Astrocyte of the cerebellum (primary cell): ENCODE measurements at regions not wholly inside any gene's neighbourhood (a gene's known extent, or its start where the extent isn't known, plus 50 kb on each side); places are given as distances from the start of the nearest gene placed in this dataset.

Experiments
- DNase-seq: peaks from one replicate; pipeline ENCODE4 v3.0.0-alpha.2; 2011; ENCODE audit warnings: low read depth
- H3K4me3 ChIP-seq: 2 replicates; pipeline ENCODE4 v1.5.1; 2011; ENCODE audit warnings: mild to moderate bottlenecking, low read depth, low read length, moderate library complexity
- CTCF ChIP-seq: IDR thresholded peaks from 2 replicates; pipeline ENCODE4 v1.5.1; 2012; ENCODE audit warnings: low read length, low read depth, moderate library complexity, mild to moderate bottlenecking; ENCODE audit errors: missing control alignments
- in situ Hi-C: cut with HindIII; loops from 2 replicates; pipeline ENCODE4 v1.10.0; 2017; ENCODE audit warnings: low sequenced_read_pairs

GRCh38 chr11:33588056-33588455, 112.6 kb downstream of the C11orf91 start:
- no peak for TF ChIP-seq CTCF
- H3K4me3 ChIP-seq = no peak overlapping the region
- in situ Hi-C loops = no loop called here
- no peak for DNase-seq

DNA sequence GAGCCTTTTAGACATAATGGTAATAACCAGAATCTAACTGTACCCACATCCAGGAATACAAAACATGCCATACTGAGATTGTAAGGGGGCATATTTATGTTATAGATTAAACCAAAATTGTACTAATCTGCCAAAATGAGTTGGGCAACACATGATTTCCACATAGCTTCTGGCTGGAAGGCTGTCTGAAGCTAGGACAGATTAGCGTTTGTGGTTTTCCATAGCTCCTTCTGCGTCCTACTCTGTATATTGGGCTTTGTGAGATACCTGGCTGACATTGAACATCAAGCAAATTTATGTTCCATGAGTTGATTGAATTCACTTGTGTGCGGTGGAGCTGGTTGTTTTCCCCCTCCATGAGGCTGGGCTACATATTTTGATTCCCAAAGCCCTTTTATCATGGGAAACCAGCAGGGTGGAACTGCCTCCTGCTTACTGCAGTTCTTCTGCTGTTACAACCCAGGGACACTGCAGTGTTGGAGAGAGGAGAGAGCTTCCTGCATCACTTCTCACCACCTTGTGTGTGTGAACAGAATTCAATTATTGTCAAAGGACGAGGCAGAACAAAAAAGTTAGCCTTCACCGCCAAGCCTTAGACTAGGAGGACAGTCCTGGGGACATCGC, 114.9 kb downstream of the C11orf91 start:
- no peak overlapping the region for H3K4me3 ChIP-seq
- in situ Hi-C loops = no loop called here
- DNase-seq = no peak
- TF ChIP-seq CTCF = no peak

- H3K4me3 ChIP-seq = no peak overlapping the region
- DNase-seq = no peak
- in situ Hi-C loops = no loop called here
- no peak for TF ChIP-seq CTCF
These were observed 117.8 kb downstream of the C11orf91 start for GRCh38 chr11:33582636-33583325.

DNA sequence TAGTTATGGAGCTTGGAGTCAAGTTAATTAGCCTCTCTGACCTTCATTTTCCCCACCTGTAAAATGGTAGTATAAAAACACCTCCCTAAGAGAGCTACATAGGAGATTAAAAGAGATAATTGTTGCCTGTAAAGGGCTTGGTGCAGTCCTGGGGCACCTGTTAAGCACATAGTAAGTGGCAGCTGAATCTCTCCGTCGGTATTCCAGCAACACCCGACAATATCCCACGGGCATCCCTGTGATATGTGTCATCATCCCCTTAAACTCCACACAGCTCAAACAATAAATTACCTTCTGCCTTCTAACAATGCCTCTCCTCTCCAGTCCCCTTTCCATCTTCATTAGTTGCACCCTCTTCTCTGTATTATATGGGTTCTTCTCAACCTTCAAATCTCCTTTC, 121.5 kb downstream of the C11orf91 start:
- no peak for DNase-seq
- in situ Hi-C loops = no loop called here
- TF ChIP-seq CTCF = no peak
- no peak overlapping the region for H3K4me3 ChIP-seq

DNA sequence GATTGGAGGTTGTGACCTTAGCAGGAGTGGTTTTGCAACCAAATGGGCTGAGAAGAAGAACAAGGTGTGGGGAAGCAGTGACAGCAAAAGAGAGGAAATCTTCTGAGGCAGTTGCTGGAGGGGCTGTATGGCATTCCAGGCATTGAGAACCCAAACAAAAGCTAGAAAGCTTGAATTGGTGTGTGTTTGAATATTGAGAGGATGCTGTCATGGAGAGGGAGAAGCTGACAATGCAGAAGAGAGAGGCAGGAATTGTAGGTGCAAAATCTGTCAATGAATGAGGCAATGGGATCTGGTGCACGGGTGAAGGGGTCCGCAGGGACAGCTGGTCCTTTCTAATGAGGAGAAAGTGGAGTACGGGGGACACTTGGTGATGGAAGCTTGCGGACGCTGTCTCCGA, 123.4 kb downstream of the C11orf91 start:
- no peak for DNase-seq
- no peak overlapping the region for H3K4me3 ChIP-seq
- no peak for TF ChIP-seq CTCF
- in situ Hi-C loops = no loop called here

- DNase-seq = no peak
- in situ Hi-C loops = no loop called here
- H3K4me3 ChIP-seq = no peak overlapping the region
- TF ChIP-seq CTCF = no peak
These were observed 125.3 kb downstream of the C11orf91 start for GRCh38 chr11:33575311-33575710.
